KMS-11 (cell line): ENCODE measurements at regions not wholly inside any gene's neighbourhood (a gene's known extent, or its start where the extent isn't known, plus 50 kb on each side); places are given as distances from the start of the nearest gene placed in this dataset.

Experiments
- H2AFZ ChIP-seq: fragments of 200-600 bp; sonication (generic); 2 replicates; pipeline ENCODE4 v1.6.1; 2016; ENCODE audit warnings: antibody characterized with exemption, mixed run types, low read depth
- H3K27ac ChIP-seq: fragments of 200-600 bp; sonication (generic); 2 replicates; pipeline ENCODE4 v1.6.1; 2016; ENCODE audit warnings: mild to moderate bottlenecking, mixed run types
- H3K27me3 ChIP-seq: fragments of 200-600 bp; sonication (generic); 2 replicates; pipeline ENCODE4 v1.6.1; 2017; ENCODE audit warnings: mild to moderate bottlenecking, low read depth, mixed run types, moderate library complexity; ENCODE audit not compliant: insufficient read depth
- H3K36me3 ChIP-seq: fragments of 200-600 bp; sonication (generic); 2 replicates; pipeline ENCODE4 v1.6.1; 2017; ENCODE audit warnings: mild to moderate bottlenecking, mixed run types; ENCODE audit not compliant: insufficient read depth
- H3K4me1 ChIP-seq: fragments of 200-600 bp; sonication (generic); 2 replicates; pipeline ENCODE4 v1.6.1; 2016; ENCODE audit warnings: mild to moderate bottlenecking, low read depth, mixed run types; ENCODE audit not compliant: poor library complexity, severe bottlenecking
- H3K4me2 ChIP-seq: fragments of 200-600 bp; sonication (generic); 2 replicates; pipeline ENCODE4 v1.7.0; 2016; ENCODE audit warnings: mild to moderate bottlenecking, mixed run types
- H3K4me3 ChIP-seq: fragments of 200-600 bp; sonication (generic); IDR thresholded peaks from 2 replicates; pipeline ENCODE4 v1.6.1; 2017; ENCODE audit warnings: low read depth, low read length, mixed read lengths; ENCODE audit not compliant: insufficient read depth
- H3K79me2 ChIP-seq: fragments of 200-600 bp; sonication (generic); 2 replicates; pipeline ENCODE4 v1.6.1; 2016; ENCODE audit warnings: low read depth, mixed run types; ENCODE audit not compliant: insufficient read depth
- H3K9ac ChIP-seq: fragments of 200-600 bp; sonication (generic); 2 replicates; pipeline ENCODE4 v1.6.1; 2016; ENCODE audit warnings: mild to moderate bottlenecking, mixed run types
- H4K20me1 ChIP-seq: fragments of 200-600 bp; sonication (generic); 2 replicates; pipeline ENCODE4 v1.6.1; 2016; ENCODE audit warnings: mild to moderate bottlenecking, mixed run types; ENCODE audit not compliant: insufficient read depth
- TF ChIP-seq, protein P1 (sequence below): fragments of 200-600 bp; sonication (generic); conservative IDR thresholded peaks from 2 replicates; pipeline ENCODE4 v1.6.1; 2017; ENCODE audit warnings: low read depth, mild to moderate bottlenecking, antibody characterized with exemption, low read length, moderate library complexity, mixed read lengths

DNA sequence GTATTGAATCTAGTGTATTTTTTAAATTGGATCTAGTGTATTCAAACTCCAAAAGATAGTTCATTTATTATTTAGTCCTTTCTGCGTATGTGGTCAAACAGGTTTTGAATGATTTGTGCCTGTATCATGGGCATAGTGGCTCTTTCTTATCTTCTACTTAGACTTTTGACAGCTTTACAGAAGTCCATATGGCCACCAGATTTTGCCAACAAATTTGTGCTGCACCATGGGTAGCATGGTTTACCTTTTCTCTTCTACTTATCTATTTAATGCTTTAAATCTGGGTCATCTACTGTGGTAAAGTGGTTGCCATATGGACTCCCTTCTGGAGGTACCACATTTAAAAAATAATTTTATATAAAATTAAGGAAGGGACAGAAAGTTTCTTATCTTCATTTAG, 66.9 kb upstream of the CADM2 start:
- Histone ChIP-seq H3K4me3 (no peak overlapping the region), H3K79me2 (no peaks in the 10 kb centered on the region), H2AFZ (no peak overlapping the region), H3K4me2 (no peak overlapping the region), H4K20me1 (no peaks in the 10 kb centered on the region), H3K36me3 (no peaks in the 10 kb centered on the region), H3K27ac (no peak overlapping the region), H3K27me3 (no peaks in the 10 kb centered on the region), H3K9ac (no peak overlapping the region), H3K4me1 (no peaks in the 10 kb centered on the region)
- TF ChIP-seq, protein P1, sequence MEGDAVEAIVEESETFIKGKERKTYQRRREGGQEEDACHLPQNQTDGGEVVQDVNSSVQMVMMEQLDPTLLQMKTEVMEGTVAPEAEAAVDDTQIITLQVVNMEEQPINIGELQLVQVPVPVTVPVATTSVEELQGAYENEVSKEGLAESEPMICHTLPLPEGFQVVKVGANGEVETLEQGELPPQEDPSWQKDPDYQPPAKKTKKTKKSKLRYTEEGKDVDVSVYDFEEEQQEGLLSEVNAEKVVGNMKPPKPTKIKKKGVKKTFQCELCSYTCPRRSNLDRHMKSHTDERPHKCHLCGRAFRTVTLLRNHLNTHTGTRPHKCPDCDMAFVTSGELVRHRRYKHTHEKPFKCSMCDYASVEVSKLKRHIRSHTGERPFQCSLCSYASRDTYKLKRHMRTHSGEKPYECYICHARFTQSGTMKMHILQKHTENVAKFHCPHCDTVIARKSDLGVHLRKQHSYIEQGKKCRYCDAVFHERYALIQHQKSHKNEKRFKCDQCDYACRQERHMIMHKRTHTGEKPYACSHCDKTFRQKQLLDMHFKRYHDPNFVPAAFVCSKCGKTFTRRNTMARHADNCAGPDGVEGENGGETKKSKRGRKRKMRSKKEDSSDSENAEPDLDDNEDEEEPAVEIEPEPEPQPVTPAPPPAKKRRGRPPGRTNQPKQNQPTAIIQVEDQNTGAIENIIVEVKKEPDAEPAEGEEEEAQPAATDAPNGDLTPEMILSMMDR: no peak

DNA sequence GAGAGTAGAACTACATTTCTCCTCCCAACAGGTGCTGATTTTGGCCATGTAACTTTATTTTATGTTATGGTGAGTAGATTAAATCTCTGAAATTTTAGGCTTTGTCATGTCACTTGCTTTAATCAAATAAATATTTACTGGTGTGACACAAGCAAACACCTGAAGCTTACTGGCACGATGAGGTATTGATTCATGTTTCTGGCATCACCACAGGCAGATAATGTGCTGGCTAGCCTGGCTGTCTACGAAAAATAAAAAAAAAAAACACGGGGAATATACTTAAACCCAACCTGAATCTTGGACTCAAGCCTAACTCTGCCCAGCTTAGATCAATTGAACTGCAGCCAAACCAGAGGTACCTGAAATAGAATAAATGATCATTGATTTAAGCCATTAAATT, 65.6 kb upstream of the CADM2 start:
- Histone ChIP-seq H3K27ac (no peak overlapping the region), H4K20me1 (no peaks in the 10 kb centered on the region), H3K9ac (no peak overlapping the region), H3K36me3 (no peaks in the 10 kb centered on the region), H3K27me3 (no peaks in the 10 kb centered on the region), H3K4me3 (no peak overlapping the region), H2AFZ (no peak overlapping the region), H3K4me1 (no peaks in the 10 kb centered on the region), H3K4me2 (no peak overlapping the region), H3K79me2 (no peaks in the 10 kb centered on the region)
- TF ChIP-seq, protein P1: no peak

DNA sequence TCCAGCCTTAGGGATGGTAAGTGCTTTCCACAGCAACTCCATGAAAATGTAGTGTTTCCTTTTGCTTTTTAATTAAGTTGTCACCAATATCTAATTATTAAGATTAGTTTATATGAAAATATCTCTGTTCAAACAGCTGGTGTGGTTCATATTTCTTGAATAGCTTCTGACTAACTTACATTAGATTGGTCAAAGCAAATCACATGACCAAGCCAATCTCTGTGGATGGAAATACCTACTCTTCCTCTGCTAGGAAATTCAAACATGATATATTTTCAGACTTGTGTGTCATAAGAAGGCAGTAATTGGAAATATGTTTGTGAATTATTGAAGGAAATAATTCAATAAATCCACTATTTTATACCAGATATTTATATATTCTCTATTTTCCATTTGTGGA, 54.6 kb upstream of the CADM2 start:
- Histone ChIP-seq H3K36me3 (no peaks in the 10 kb centered on the region), H2AFZ (no peak overlapping the region), H3K4me3 (no peak overlapping the region), H3K4me1 (no peaks in the 10 kb centered on the region), H4K20me1 (no peaks in the 10 kb centered on the region), H3K27me3 (no peaks in the 10 kb centered on the region), H3K4me2 (no peak overlapping the region), H3K27ac (no peak overlapping the region), H3K79me2 (no peaks in the 10 kb centered on the region), H3K9ac (no peak overlapping the region)
- TF ChIP-seq, protein P1: no peak

GRCh38 chr3:84904816-84905555, 53.8 kb upstream of the CADM2 start:
- Histone ChIP-seq H2AFZ (no peak overlapping the region), H3K9ac (no peak overlapping the region), H3K27me3 (no peaks in the 10 kb centered on the region), H3K4me2 (no peak overlapping the region), H3K4me3 (no peak overlapping the region), H3K36me3 (no peaks in the 10 kb centered on the region), H3K4me1 (no peaks in the 10 kb centered on the region), H3K79me2 (no peaks in the 10 kb centered on the region), H4K20me1 (no peaks in the 10 kb centered on the region), H3K27ac (no peak overlapping the region)
- TF ChIP-seq, protein P1: no peak
